ENCODE measurements at regions not wholly inside any gene's neighbourhood (a gene's known extent, or its start where the extent isn't known, plus 50 kb on each side); places are given as distances from the start of the nearest gene placed in this dataset.

DNA sequence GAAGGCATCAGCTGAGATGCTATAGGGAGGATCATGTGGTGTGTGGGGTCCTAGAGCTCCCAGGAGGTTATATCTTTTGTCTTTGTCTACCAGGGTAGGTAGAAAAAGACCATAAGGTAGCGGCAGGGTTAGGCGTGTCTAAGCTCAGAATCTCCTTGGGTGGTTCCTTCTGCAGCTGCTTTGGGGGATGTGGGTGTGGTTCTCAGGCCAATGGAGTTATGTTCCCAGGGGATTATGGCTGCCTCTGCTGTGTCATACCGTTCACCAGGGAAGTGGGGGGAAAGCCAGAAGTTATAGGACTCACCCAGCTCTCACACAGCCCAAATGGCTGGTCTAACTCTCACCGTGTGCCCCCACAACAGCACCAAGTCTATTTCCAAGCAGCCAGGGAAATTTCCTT is 107.4 kb upstream of the ADGRB3 start:
- TF ChIP-seq, protein P1, sequence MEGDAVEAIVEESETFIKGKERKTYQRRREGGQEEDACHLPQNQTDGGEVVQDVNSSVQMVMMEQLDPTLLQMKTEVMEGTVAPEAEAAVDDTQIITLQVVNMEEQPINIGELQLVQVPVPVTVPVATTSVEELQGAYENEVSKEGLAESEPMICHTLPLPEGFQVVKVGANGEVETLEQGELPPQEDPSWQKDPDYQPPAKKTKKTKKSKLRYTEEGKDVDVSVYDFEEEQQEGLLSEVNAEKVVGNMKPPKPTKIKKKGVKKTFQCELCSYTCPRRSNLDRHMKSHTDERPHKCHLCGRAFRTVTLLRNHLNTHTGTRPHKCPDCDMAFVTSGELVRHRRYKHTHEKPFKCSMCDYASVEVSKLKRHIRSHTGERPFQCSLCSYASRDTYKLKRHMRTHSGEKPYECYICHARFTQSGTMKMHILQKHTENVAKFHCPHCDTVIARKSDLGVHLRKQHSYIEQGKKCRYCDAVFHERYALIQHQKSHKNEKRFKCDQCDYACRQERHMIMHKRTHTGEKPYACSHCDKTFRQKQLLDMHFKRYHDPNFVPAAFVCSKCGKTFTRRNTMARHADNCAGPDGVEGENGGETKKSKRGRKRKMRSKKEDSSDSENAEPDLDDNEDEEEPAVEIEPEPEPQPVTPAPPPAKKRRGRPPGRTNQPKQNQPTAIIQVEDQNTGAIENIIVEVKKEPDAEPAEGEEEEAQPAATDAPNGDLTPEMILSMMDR (IDR thresholded peaks at IDR 0.05; ENCODE audit: poor library complexity): no peak
- no peak for TF ChIP-seq EZH2 (IDR thresholded peaks at IDR 0.05; ENCODE audit: borderline replicate concordance)
- no peak for TF ChIP-seq EZH2phosphoT487 (IDR thresholded peaks at IDR 0.05; ENCODE audit: low read depth, severe bottlenecking, unreplicated experiment)

Data from hepatocyte (in vitro differentiated cells).